ENCODE measurements at regions not wholly inside any gene's neighbourhood (a gene's known extent, or its start where the extent isn't known, plus 50 kb on each side); places are given as distances from the start of the nearest gene placed in this dataset.

- Histone ChIP-seq H3K4me1 (peaks cover 8 to 34% (median 25%) of the 10 kb centered on the region in 4 donors), H3K36me3 (no peaks in the 10 kb centered on the region), H3K27ac (peak overlapping the region; percentile 19 to 82 (median 80)), H3K4me3 (no peak overlapping the region), H3K9me3 (no peaks in the 10 kb centered on the region), H3K27me3 (no peaks in the 10 kb centered on the region)
- intact Hi-C loops (cut with DNase I; ENCODE audit: low total_unique reads) = no loop called here
- WGBS, 5 donors = 55 to 80% (median 70%) methylated on average over 8 to 9 of the region's 9 CpGs
- DNase-seq = peak in 1 of 2 donors; percentile 64
- TF ChIP-seq POLR2AphosphoS5 (IDR thresholded peaks at IDR 0.05) (no peak), POLR2A (IDR thresholded peaks at IDR 0.05) (no peak), CTCF (IDR thresholded peaks at IDR 0.05) (no peak), EP300 (IDR thresholded peaks at IDR 0.05) (no peak)
These were observed 155.4 kb downstream of the TMX1 start for GRCh38 chr14:51395361-51395849.

GRCh38 chr14:51396222-51396815 is 156.3 kb downstream of the TMX1 start:
- H3K27ac ChIP-seq = peak overlapping the region; percentile 28 to 82 (median 80)
- DNase-seq = peak in 1 of 2 donors; percentile 49
- peaks cover 8 to 34% (median 25%) of the 10 kb centered on the region in 4 donors for H3K4me1 ChIP-seq
- no peaks in the 10 kb centered on the region for H3K36me3 ChIP-seq
- intact Hi-C loops (cut with DNase I; ENCODE audit: low total_unique reads) = no loop called here
- no peak for TF ChIP-seq POLR2A (IDR thresholded peaks at IDR 0.05)
- TF ChIP-seq POLR2AphosphoS5 (IDR thresholded peaks at IDR 0.05) = peak in 1 of 3 donors; percentile 6
- H3K4me3 ChIP-seq = no peak overlapping the region
- no peaks in the 10 kb centered on the region for H3K9me3 ChIP-seq
- no peaks in the 10 kb centered on the region for H3K27me3 ChIP-seq
- 36 to 53% (median 45%) methylated on average over 11 of the region's 11 CpGs for WGBS, 5 donors

- H3K36me3 ChIP-seq = no peaks in the 10 kb centered on the region
- TF ChIP-seq POLR2A (IDR thresholded peaks at IDR 0.05) (no peak), POLR2AphosphoS5 (IDR thresholded peaks at IDR 0.05) (no peak), EP300 (IDR thresholded peaks at IDR 0.05) (no peak), CTCF (IDR thresholded peaks at IDR 0.05) (no peak)
- 60 to 74% (median 72%) methylated on average over 4 of the region's 4 CpGs for WGBS, 5 donors
- no peaks in the 10 kb centered on the region for H3K9me3 ChIP-seq
- no peak overlapping the region for H3K4me3 ChIP-seq
- intact Hi-C loops (cut with DNase I; ENCODE audit: low total_unique reads) = no loop called here
- peaks cover 8 to 33% (median 24%) of the 10 kb centered on the region in 4 donors for H3K4me1 ChIP-seq
- no peak for DNase-seq
- H3K27me3 ChIP-seq = no peaks in the 10 kb centered on the region
- no peak overlapping the region for H3K27ac ChIP-seq
These were observed 158.9 kb downstream of the TMX1 start for GRCh38 chr14:51398898-51399297.

GRCh38 chr14:51400139-51400538 is 160.1 kb downstream of the TMX1 start:
- DNase-seq = no peak

More at GRCh38 chr14:51400139-51400538, 160.1 kb downstream of the TMX1 start:
- Histone ChIP-seq H3K4me3 (no peak overlapping the region), H3K9me3 (no peaks in the 10 kb centered on the region), H3K4me1 (peaks cover 4 to 21% (median 11%) of the 10 kb centered on the region in 4 donors), H3K27ac (no peak overlapping the region), H3K27me3 (no peaks in the 10 kb centered on the region), H3K36me3 (no peaks in the 10 kb centered on the region)
- no peak for TF ChIP-seq EP300 (IDR thresholded peaks at IDR 0.05)
- no peak for TF ChIP-seq CTCF (IDR thresholded peaks at IDR 0.05)
- no peak for TF ChIP-seq POLR2AphosphoS5 (IDR thresholded peaks at IDR 0.05)
- WGBS, 5 donors = 63 to 90% (median 87%) methylated on average over 2 of the region's 2 CpGs
- intact Hi-C loops (cut with DNase I; ENCODE audit: low total_unique reads) = no loop called here
